DOHH2 (cell line): ENCODE measurements at regions not wholly inside any gene's neighbourhood (a gene's known extent, or its start where the extent isn't known, plus 50 kb on each side); places are given as distances from the start of the nearest gene placed in this dataset.

Experiments
- H3F3A ChIP-seq: fragments of 200-600 bp; sonication (generic), shearing (Covaris generic); 2 replicates; pipeline ENCODE4 v1.6.0; 2016; ENCODE audit warnings: antibody characterized with exemption, mild to moderate bottlenecking; ENCODE audit not compliant: control insufficient read depth, insufficient read depth
- H3K27ac ChIP-seq: fragments of 200-600 bp; sonication (generic); 2 replicates; pipeline ENCODE4 v1.5.1; 2014; ENCODE audit warnings: low read depth, mild to moderate bottlenecking, low read length, moderate library complexity
- H3K27me3 ChIP-seq: fragments of 200-600 bp; sonication (generic); 2 replicates; pipeline ENCODE4 v1.6.1; 2014; ENCODE audit warnings: mild to moderate bottlenecking, low read length, mixed read lengths; ENCODE audit not compliant: control insufficient read depth
- H3K36me3 ChIP-seq: fragments of 200-600 bp; sonication (generic); 2 replicates; pipeline ENCODE4 v1.6.1; 2014; ENCODE audit warnings: mild to moderate bottlenecking, low read length, moderate library complexity, mixed read lengths; ENCODE audit not compliant: control insufficient read depth
- H3K4me1 ChIP-seq: fragments of 200-600 bp; sonication (generic); 2 replicates; pipeline ENCODE4 v1.6.1; 2014; ENCODE audit warnings: mild to moderate bottlenecking, low read length, mixed read lengths; ENCODE audit not compliant: control insufficient read depth
- H3K4me2 ChIP-seq: fragments of 200-600 bp; sonication (generic); 2 replicates; pipeline ENCODE4 v1.6.0; 2014; ENCODE audit warnings: mild to moderate bottlenecking, low read length, moderate library complexity
- H3K4me3 ChIP-seq: fragments of 200-600 bp; sonication (generic); 2 replicates; pipeline ENCODE4 v1.5.1; 2014; ENCODE audit warnings: mild to moderate bottlenecking, low read length, mixed read lengths
- H3K79me2 ChIP-seq: fragments of 200-600 bp; sonication (generic); 2 replicates; pipeline ENCODE4 v1.6.1; 2014; ENCODE audit warnings: mild to moderate bottlenecking, low read length, mixed read lengths; ENCODE audit not compliant: control insufficient read depth
- H3K9me2 ChIP-seq: fragments of 200-600 bp; sonication (generic); replicated peaks from 2 replicates; pipeline ENCODE4 v1.6.1; 2014; ENCODE audit warnings: mild to moderate bottlenecking, low read length, mixed read lengths; ENCODE audit not compliant: control insufficient read depth
- H3K9me3 ChIP-seq: fragments of 200-600 bp; sonication (generic); 2 replicates; pipeline ENCODE4 v1.6.1; 2014; ENCODE audit warnings: antibody characterized with exemption, low read length, mixed read lengths; ENCODE audit not compliant: control insufficient read depth, insufficient read depth
- H4K20me1 ChIP-seq: fragments of 200-600 bp; sonication (generic); 2 replicates; pipeline ENCODE4 v1.6.0; 2014; ENCODE audit warnings: low read depth, mild to moderate bottlenecking, antibody characterized with exemption, low read length, moderate library complexity; ENCODE audit not compliant: control insufficient read depth, insufficient read depth
- EZH2phosphoT487 ChIP-seq: fragments of 200-600 bp; sonication (generic); IDR thresholded peaks from 2 replicates; pipeline ENCODE4 v1.6.1; 2017; ENCODE audit warnings: borderline replicate concordance, mild to moderate bottlenecking, antibody characterized with exemption, low read length, moderate library complexity, mixed read lengths
- TF ChIP-seq, protein P1 (sequence below): fragments of 200-600 bp; sonication (generic); IDR thresholded peaks from one replicate; pipeline ENCODE4 v1.5.1; 2014; ENCODE audit warnings: antibody characterized with exemption, mild to moderate bottlenecking, low read depth, low read length; ENCODE audit not compliant: poor library complexity, severe bottlenecking

DNA sequence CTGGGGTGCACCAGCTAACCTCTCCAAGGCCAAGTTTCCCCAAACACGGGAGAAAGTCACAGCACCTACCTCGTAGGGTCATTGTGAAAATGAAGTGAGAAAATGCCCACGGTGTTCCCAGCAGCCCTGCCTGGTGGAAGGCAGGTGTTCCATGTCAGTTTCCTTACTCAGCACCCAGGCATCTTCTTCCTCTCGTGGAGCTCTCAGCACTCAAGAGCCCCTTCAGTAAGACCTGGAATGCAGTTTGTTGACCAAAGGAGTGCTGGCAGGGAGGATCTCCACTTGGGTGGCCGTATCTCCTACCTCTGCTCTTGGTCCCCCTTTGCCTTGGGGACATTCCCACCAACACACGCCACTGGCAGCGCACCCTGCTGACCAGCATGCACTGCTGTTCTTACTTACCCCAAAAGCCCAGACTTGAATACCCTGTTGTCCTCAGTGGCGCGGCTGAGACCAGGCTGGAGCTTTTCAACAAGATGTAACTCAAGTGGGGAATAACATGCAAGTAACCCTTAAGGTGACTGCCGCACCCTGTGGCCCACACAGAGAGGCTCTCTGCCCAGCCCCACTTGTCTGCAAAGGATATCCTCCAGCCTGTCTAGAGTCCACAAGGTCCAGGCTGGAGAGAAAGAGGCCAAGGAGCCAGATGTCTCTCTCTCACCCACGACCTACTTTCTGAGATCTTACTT, 201.2 kb upstream of the TMEM45B start:
- TF ChIP-seq EZH2phosphoT487, result no peak
- TF ChIP-seq, protein P1, sequence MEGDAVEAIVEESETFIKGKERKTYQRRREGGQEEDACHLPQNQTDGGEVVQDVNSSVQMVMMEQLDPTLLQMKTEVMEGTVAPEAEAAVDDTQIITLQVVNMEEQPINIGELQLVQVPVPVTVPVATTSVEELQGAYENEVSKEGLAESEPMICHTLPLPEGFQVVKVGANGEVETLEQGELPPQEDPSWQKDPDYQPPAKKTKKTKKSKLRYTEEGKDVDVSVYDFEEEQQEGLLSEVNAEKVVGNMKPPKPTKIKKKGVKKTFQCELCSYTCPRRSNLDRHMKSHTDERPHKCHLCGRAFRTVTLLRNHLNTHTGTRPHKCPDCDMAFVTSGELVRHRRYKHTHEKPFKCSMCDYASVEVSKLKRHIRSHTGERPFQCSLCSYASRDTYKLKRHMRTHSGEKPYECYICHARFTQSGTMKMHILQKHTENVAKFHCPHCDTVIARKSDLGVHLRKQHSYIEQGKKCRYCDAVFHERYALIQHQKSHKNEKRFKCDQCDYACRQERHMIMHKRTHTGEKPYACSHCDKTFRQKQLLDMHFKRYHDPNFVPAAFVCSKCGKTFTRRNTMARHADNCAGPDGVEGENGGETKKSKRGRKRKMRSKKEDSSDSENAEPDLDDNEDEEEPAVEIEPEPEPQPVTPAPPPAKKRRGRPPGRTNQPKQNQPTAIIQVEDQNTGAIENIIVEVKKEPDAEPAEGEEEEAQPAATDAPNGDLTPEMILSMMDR, result no peak
- H3K4me3 ChIP-seq, result no peak overlapping the region
- no peaks in the 10 kb centered on the region for H3F3A ChIP-seq
- H3K4me2 ChIP-seq, result no peak overlapping the region
- H3K79me2 ChIP-seq, result no peaks in the 10 kb centered on the region
- H3K27ac ChIP-seq, result no peak overlapping the region
- no peaks in the 10 kb centered on the region for H3K27me3 ChIP-seq
- H3K36me3 ChIP-seq, result no peaks in the 10 kb centered on the region
- no peaks in the 10 kb centered on the region for H3K9me2 ChIP-seq
- H3K9me3 ChIP-seq, result no peaks in the 10 kb centered on the region
- no peaks in the 10 kb centered on the region for H4K20me1 ChIP-seq
- no peaks in the 10 kb centered on the region for H3K4me1 ChIP-seq

DNA sequence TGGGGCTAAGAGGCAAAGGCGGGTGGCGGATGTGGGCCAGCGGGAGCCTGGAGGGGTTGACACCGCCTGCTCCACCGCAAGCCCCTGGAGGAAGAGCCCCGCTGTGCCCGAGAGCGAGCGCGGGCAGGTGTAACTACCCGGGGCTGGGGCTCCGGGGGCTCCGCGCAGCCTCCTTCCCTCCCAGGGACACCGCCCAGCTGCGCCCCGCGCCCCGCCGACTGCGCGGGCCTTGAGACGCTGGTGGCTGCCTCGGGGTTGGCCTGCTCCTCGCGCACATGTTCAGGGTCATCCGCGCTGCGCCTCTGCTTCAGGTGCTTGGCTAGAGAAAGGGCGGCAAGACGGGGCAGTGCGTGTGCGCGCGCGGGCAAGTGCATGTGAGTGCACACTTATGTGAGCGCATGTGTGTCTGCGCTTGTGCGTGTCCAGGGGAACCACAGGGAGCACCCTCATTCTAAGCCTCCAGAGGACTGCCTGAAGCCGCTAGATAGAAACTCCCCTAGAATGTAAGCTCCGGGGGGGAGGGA, 197.5 kb upstream of the TMEM45B start:
- no peaks in the 10 kb centered on the region for H3K4me1 ChIP-seq
- no peak overlapping the region for H3K27ac ChIP-seq
- H3K79me2 ChIP-seq, result no peaks in the 10 kb centered on the region
- no peak overlapping the region for H3K4me2 ChIP-seq
- no peaks in the 10 kb centered on the region for H3K27me3 ChIP-seq
- H3K9me3 ChIP-seq, result no peaks in the 10 kb centered on the region
- H3F3A ChIP-seq, result no peaks in the 10 kb centered on the region
- no peaks in the 10 kb centered on the region for H4K20me1 ChIP-seq
- no peak overlapping the region for H3K4me3 ChIP-seq
- no peaks in the 10 kb centered on the region for H3K36me3 ChIP-seq
- H3K9me2 ChIP-seq, result no peaks in the 10 kb centered on the region
- TF ChIP-seq, protein P1, result no peak
- TF ChIP-seq EZH2phosphoT487, result no peak

DNA sequence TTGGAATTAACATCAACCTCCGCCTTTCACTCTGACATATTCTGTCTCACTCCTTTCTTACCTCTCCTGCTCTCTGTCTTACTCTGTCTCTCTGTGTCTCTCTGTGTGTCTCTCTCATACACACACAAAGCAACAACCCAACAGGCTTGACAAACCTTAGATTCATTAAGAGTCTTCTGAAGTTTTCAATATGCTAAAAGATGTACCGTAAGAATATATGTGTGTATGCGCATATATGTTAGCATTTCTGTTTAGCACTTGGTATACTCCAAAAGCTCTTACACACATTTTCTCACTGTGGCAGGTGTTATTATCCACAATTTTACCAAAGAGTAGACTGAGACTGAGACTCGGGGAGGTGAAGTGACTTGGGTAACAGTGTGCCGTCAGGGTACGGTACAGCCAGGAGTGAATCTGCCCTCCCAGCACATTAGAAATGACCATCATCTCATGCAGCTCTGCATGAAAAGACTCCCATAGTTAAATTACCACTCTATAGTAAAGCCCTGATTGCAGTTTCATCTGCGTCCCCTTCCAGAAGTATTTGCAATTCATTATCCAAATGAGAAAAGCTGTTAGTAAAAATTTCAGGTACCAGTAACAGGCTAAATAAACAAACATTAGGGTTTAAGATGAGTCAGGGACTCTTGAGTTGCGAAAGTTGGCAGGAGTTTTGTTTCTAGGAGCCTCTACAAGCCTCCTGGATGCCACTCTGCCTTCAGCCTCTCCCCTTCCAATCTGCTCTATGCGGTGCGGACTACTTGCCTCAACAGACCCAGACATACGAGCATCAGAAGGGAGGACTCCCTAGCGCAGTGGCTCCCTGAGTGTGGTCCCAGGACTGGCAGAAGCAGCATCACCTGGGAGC, 195.2 kb upstream of the TMEM45B start:
- Histone ChIP-seq H3K27me3 (no peaks in the 10 kb centered on the region), H4K20me1 (no peaks in the 10 kb centered on the region), H3K4me1 (no peaks in the 10 kb centered on the region), H3K79me2 (no peaks in the 10 kb centered on the region), H3K36me3 (no peaks in the 10 kb centered on the region), H3K9me3 (no peaks in the 10 kb centered on the region), H3K4me3 (no peak overlapping the region), H3K4me2 (no peak overlapping the region), H3F3A (no peaks in the 10 kb centered on the region), H3K9me2 (no peaks in the 10 kb centered on the region), H3K27ac (no peak overlapping the region)
- TF ChIP-seq, protein P1, result no peak
- TF ChIP-seq EZH2phosphoT487, result no peak
